ENCODE measurements at regions not wholly inside any gene's neighbourhood (a gene's known extent, or its start where the extent isn't known, plus 50 kb on each side); places are given as distances from the start of the nearest gene placed in this dataset.

DNA sequence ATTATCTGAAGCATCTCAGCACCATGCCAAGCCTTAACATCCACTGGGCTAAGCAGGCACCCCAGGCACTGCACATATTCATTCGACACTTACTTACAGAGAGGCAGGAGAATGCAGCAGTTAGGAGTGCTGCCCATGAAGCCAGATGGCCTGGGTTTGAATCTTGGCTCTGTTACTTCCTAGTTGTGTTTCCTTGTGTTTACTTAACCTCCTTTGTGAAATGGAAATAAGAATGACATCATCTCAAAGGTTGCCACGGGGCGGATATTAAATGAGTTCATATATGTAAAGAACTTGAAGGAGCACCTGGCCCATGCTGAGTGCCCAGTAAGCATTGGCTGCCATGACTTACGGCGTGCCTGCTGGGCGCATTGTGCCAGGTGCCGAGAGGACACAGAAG is 565.2 kb downstream of the CDK5RAP2 start:
- H3K4me1 ChIP-seq, result no peaks in the 10 kb centered on the region
- no peak overlapping the region for H3K4me3 ChIP-seq
- TF ChIP-seq, protein P1, sequence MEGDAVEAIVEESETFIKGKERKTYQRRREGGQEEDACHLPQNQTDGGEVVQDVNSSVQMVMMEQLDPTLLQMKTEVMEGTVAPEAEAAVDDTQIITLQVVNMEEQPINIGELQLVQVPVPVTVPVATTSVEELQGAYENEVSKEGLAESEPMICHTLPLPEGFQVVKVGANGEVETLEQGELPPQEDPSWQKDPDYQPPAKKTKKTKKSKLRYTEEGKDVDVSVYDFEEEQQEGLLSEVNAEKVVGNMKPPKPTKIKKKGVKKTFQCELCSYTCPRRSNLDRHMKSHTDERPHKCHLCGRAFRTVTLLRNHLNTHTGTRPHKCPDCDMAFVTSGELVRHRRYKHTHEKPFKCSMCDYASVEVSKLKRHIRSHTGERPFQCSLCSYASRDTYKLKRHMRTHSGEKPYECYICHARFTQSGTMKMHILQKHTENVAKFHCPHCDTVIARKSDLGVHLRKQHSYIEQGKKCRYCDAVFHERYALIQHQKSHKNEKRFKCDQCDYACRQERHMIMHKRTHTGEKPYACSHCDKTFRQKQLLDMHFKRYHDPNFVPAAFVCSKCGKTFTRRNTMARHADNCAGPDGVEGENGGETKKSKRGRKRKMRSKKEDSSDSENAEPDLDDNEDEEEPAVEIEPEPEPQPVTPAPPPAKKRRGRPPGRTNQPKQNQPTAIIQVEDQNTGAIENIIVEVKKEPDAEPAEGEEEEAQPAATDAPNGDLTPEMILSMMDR (IDR thresholded peaks at IDR 0.05), result no peak
- TF ChIP-seq POLR2A (IDR thresholded peaks at IDR 0.05), result no peak
- no peaks in the 10 kb centered on the region for H3K27me3 ChIP-seq
- ATAC-seq, result no peak
- no peak for DNase-seq
- no peaks in the 10 kb centered on the region for H3K9me3 ChIP-seq
- H3K27ac ChIP-seq, result no peak overlapping the region
- H3K36me3 ChIP-seq (replicated peaks in 1 of 2; ENCODE audit: insufficient read depth in 1 of 2, low read depth in 2 of 2), result no peaks in the 10 kb centered on the region
- 61 to 71% methylated on average over 7 of the region's 7 CpGs for WGBS, 2 donors
- intact Hi-C loops (cut with DNase I), result no loop called here

- ATAC-seq, result no peak
- 19 to 30% methylated on average over 3 of the region's 3 CpGs for WGBS, 2 donors
Measured at GRCh38 chr9:120009856-120010255, 570.1 kb downstream of the CDK5RAP2 start.

GRCh38 chr9:120001536-120001935 is 578.4 kb downstream of the CDK5RAP2 start:
- DNase-seq (no peak), ATAC-seq (no peak)
- intact Hi-C loops (cut with DNase I), result no loop called here
- H3K4me1 ChIP-seq, result no peaks in the 10 kb centered on the region
- no peaks in the 10 kb centered on the region for H3K9me3 ChIP-seq
- H3K36me3 ChIP-seq (replicated peaks in 1 of 2; ENCODE audit: insufficient read depth in 1 of 2, low read depth in 2 of 2), result no peaks in the 10 kb centered on the region
- no peak overlapping the region for H3K4me3 ChIP-seq
- WGBS, 2 donors, result 53 to 60% methylated on average over 7 of the region's 7 CpGs
- no peaks in the 10 kb centered on the region for H3K27me3 ChIP-seq
- TF ChIP-seq, protein P1 (IDR thresholded peaks at IDR 0.05), result no peak
- TF ChIP-seq POLR2A (IDR thresholded peaks at IDR 0.05), result no peak
- no peak overlapping the region for H3K27ac ChIP-seq

More at GRCh38 chr9:120009856-120010255, 570.1 kb downstream of the CDK5RAP2 start:
- H3K36me3 ChIP-seq (replicated peaks in 1 of 2; ENCODE audit: insufficient read depth in 1 of 2, low read depth in 2 of 2), result no peaks in the 10 kb centered on the region
- no peaks in the 10 kb centered on the region for H3K27me3 ChIP-seq
- no peak overlapping the region for H3K4me3 ChIP-seq
- no peak overlapping the region for H3K27ac ChIP-seq
- TF ChIP-seq, protein P1 (IDR thresholded peaks at IDR 0.05), result no peak
- no peak for TF ChIP-seq POLR2A (IDR thresholded peaks at IDR 0.05)
- DNase-seq, result no peak
- H3K9me3 ChIP-seq, result no peaks in the 10 kb centered on the region
- intact Hi-C loops (cut with DNase I), result no loop called here
- H3K4me1 ChIP-seq, result no peaks in the 10 kb centered on the region

GRCh38 chr9:119998614-119999013 is 581.4 kb downstream of the CDK5RAP2 start:
- WGBS, 2 donors, result 18 to 30% methylated on average over 2 of the region's 2 CpGs
- TF ChIP-seq, protein P1 (IDR thresholded peaks at IDR 0.05), result no peak
- no peak for TF ChIP-seq POLR2A (IDR thresholded peaks at IDR 0.05)
- no peak for DNase-seq
- Histone ChIP-seq H3K4me1 (no peaks in the 10 kb centered on the region), H3K27ac (no peak overlapping the region), H3K4me3 (no peak overlapping the region), H3K27me3 (no peaks in the 10 kb centered on the region), H3K36me3 (replicated peaks in 1 of 2; ENCODE audit: insufficient read depth in 1 of 2, low read depth in 2 of 2) (no peaks in the 10 kb centered on the region), H3K9me3 (no peaks in the 10 kb centered on the region)
- no peak for ATAC-seq
- intact Hi-C loops (cut with DNase I), result no loop called here

- H3K27me3 ChIP-seq, result no peaks in the 10 kb centered on the region
- 40 to 52% methylated on average over 2 to 4 of the region's 4 CpGs for WGBS, 2 donors
- no peak overlapping the region for H3K27ac ChIP-seq
- no peak for ATAC-seq
- H3K9me3 ChIP-seq, result no peaks in the 10 kb centered on the region
- no peaks in the 10 kb centered on the region for H3K4me1 ChIP-seq
- H3K4me3 ChIP-seq, result no peak overlapping the region
- TF ChIP-seq, protein P1 (IDR thresholded peaks at IDR 0.05), result no peak
- no peak for TF ChIP-seq POLR2A (IDR thresholded peaks at IDR 0.05)
- intact Hi-C loops (cut with DNase I), result no loop called here
- H3K36me3 ChIP-seq (replicated peaks in 1 of 2; ENCODE audit: insufficient read depth in 1 of 2, low read depth in 2 of 2), result no peaks in the 10 kb centered on the region
- no peak for DNase-seq
Measured at GRCh38 chr9:119991797-119992196, 588.2 kb downstream of the CDK5RAP2 start.
